ENCODE measurements at regions not wholly inside any gene's neighbourhood (a gene's known extent, or its start where the extent isn't known, plus 50 kb on each side); places are given as distances from the start of the nearest gene placed in this dataset.

DNA sequence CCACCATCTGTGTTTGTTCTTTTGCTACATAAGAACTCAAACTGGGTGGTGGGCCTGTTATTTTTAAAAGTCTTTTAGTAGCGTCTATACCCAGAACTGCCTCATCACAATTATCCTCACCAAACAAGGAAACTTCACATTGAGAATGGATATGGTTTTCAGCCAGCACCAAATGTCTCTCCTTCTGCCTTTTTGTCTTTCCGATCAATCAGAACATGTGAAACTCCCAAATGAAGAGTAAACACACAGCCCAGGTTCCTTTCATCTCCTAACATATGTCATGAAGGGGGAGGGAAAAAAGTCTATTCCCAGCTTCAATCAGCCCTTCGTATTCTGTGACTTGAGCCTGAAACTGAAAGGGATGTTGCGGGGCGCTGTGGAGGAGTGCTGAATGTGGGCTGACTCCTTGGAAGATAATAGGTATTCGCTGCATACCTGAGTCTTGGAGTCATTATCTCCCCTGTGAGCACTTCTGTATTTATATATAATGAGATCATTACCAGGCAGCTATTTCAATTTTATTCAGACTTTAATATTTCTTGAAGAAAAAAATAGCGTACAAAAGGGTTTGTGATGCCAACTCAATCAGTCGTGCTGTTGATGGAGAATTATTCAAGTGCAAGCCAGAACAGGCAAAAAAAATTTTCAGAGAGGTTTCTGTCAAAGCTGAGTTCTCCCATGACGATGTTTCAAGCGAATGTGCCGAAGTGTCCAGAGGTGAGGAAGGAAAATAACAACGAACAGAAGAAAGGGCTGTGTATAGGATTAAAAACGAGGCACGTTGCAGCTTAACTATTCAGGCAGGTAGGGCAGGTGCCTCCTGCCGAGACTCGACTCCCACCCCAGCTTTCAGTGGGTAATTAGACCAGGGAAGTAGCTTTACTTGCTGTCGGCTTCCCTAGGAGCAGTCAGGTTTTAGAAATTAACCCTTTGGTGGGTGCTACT is 163.9 kb upstream of the NOCT start:
- DNase-seq: no peak

DNA sequence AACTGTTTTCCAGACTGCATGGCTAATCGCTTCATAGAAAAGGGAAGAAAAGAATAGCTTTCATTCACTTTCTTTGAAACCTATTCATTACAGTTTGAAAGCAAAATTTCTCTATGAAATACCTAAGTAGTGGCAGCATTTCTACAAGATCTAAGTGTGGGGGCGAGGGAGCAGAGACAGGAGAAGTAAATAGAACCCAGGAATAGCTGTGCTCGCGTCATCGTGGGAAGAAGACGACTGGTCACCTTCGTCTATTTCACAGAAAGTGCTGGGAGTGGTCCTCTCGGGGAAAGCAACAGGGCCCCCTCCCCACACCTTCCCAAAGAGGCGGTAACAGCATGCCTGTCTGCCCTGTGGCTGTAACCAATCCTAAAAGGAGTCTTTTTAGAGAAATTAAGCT is 169.9 kb upstream of the NOCT start:
- no peak for DNase-seq

DNA sequence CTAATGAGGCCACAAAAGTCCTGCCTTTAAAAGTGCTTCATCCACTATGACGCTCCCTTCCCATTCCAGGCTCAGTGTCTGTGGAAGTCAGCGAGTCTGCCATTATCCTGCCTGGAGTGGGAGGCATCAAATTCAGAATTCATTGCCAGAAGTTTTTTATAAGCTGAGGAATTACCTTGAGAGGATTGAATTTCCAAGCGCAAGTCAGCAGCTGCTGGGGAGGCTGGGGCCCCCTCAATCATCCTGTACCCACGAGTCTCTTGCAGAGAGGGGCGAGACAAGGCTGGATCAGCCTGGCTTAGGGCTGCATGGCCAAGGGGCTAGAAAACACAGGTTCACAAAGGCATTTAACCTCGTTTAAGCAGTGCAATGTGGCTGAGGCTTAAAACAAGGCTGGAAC is 170.5 kb upstream of the NOCT start:
- no peak for DNase-seq

DNA sequence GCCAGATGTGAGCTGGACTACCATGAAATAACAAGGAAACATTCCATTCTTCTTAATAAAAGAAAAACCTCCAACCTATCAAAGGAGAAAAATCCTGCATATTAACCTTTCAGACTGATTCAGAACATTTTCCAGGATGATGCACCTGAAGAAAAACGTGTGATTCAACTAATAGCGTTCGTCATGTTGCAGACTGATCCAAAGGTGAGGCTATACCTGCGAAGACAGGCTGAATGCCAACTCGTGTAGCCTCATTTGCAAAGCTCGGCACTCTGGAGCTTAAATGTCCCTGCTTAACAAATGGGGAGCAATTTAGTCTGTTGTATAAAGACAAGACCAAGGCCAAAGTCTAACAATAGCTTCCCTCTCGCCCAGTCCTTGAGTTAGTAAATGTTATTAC is 172.0 kb upstream of the NOCT start:
- DNase-seq: no peak

DNA sequence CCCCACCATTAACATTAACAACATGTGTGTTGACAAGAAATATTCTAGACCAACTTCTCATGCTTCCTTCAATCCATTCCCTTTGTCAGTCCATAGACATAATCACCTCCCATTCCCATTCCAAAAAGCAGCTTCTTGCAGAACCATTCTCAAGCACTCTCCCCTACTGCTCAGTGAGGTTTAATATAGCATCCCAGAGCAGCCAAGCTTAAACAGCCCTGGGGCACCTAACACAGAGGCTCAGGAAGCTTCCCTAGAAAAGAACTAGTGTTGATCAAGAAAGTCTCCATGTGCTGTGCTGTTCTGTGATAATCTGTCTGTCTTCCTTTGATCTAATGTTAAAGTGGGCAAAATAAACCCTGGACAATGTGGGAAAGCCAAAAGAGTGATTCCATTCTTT is 174.2 kb upstream of the NOCT start:
- no peak for DNase-seq

DNA sequence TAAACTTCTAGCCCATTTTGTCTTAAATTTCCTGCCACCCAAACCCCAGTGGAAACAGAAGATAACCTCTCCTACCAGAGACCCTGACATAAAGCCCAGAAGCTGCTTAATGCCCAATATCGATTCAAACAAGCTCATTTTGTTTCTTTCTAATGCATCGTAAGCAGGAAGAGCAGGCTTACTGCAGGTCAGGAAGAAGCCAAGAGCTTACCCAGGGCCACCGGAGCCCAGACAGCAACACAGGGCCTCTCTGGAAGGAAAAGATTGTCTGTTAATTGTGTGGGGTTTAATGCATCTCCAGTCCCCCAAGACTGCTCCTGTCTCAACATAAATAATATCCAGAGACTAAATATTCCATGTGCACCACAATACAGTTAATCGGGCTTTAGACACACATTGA is 177.3 kb upstream of the NOCT start:
- DNase-seq: no peak

DNA sequence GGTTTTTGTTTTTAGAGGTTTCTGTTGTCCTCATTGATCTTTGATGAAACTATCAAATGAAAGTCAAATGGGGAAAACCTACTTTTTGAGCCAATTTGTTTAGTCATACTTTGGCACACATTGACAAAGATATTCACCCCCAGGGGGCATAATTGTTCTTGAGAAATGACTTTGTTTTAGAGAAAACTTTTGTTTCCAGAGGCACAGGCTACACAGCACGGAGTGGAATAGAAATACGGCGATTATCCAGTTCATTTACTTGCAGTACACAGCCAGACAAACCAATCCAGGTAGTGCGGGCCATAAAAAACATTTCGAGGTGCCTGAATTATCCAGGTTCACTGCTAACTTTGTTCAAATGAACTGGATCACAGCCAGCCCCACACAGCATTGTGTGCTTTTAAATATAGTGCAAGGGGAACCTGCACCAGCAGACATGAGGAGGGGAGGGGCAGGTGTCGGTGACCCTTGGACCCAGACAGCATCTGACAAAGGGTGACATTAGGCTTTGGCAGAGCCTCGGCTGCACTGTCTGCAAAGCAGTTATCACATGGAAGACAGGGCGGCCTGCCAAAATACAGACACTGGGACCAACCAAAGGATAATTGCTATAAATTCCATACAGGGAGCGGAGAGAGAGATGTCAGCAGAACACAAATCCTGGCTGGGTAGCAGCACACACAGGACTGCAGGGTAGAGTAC is 179.6 kb upstream of the NOCT start:
- no peak for DNase-seq

DNA sequence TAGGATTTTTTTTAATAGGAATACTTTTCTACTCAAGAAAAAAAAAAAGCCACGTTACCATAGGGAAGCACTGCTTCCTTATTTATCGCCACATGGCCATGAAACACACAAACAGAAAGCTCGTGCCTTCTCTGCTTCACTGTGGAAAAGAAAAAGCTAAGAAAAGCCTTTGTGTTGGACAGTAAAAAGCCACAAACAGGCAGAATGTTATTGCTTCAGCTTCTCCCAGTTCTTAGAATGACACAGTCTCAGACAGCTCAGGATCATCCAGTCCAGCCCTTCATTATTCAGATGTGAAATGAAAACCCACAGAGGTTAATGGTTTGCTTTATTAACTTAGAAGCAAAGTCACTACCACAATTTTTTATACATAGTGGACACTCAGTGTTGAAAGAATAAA is 181.6 kb upstream of the NOCT start:
- DNase-seq: no peak

DNA sequence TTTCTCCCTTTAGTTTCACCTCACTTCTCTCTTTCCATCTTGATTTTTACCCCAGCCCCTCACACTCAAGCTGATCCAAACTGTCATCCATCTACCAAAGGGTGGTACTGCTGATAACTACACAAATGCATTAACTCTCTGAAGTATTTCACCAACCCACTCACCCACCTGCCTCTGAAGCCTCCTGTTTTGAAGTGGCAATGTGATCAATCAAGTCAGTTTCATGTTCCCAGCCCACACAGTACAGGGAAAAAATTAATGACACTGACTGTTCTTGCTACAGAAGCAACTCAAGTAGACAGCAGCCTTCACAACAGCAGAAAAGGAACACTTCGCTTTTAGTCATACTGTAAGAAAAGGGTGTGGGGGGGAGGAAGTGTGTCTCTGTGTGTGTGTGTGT is 183.0 kb upstream of the NOCT start:
- no peak for DNase-seq

DNA sequence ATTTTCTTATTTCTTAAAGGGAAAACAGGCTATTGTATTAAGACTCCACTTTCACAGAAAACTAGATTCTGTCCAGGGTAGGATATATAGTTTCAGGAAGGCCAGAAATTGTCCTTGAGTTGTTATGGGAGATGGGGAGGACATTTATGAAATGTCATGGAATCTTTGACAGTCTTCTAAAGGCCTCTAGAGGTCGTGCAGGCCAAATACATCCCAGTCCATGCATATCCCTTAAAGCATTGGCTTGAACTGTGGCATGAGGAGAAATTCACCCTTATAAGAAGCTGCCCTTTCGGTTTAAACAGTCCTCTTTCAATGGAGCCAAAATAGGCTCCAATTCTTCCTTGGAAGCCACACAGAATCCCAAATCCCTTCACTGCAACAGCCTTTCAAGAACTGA is 183.6 kb upstream of the NOCT start:
- no peak for DNase-seq

DNA sequence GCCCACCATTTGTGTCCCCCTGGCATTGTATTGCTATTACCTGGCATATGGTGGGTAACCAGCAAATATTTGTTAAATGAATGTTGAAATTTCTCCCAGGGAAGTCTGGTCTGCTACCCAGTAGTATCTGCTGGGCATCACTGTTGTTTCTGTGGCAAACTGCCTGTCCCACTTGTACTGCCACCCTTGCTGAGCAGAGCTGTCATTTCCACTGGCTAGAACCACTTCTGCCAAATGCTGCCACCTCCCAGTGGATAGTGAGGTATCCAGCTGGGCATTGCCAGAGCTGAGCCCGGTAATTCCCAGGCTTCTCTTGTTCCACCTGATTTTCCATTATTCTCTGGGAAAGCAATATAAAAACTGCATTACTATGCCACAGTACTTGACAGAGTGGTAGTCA is 186.7 kb upstream of the NOCT start:
- no peak for DNase-seq

DNA sequence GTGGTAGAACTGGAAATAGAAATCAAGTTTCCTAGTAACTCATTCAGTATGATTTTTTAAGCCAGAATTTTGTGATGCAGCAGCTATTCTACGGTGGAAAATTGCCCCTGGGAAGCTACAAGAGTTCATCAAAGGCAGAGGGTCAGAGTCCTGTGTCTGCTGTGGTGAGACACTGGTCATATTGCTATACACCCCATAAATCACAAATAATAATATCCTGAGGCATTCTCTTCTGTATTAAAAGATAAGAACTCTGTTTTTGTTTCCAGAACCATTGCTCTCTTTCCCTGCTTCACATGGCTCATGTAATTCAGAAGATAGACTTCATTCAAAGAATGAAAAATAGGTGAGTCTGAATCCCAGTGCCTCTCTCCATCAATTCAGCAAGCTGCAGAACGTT is 188.8 kb upstream of the NOCT start:
- no peak for DNase-seq

DNA sequence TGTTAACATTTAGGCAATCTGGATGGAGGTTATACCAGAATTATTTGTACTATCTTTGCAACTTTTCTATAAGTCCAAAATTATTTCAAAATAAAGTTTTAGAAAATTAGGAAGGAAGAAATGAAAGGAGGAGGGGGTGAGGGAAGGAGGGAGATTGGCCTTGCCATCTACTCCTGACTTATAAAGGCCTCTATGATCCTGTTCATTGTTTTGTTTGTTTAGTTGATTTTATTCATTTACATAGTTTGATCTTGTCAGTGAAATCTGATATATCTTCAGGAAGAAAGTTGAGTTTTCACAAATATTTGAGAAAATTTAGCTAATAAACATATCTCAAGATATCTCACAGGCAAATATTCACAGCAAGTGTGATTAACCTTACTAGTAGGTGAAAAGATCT is 189.3 kb upstream of the NOCT start:
- no peak for DNase-seq

DNA sequence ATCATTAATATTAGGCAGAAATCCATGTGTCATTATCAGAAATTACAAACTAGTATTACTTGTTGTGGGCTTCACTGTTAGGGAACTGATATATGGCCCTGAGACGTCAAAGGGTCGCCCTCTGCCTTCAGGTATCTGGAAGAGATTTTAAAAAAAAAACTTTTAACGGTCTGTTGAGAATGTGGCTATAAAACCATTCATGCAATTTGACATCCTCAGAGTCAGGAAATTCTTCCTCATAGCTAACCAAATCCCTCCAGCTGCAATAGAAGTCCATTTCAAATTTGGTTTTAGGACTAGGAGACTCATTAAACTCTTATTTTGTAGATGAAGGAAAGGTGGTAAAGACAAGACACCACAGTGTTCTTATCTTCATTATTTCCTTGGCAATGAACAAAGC is 194.2 kb upstream of the NOCT start:
- no peak for DNase-seq

DNA sequence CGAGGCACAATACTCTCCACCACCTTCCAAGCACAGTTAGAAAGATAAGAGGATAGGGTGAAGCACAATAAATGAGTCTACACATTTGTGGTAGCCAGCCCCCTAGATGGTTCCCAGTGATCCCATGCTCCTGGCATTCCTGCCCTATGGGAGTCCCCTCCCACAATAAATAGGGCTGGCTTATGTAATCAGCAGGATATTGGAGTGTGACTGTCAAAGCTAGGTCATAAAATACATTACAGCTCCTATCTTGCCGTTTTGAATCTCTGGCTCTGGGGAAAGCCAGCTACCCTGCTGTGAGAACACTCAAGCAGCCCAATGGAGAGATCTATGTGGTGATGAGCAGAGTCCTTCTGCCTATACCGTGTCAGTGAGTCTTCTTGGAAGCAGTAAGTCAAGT is 198.7 kb upstream of the NOCT start:
- no peak for DNase-seq

DNA sequence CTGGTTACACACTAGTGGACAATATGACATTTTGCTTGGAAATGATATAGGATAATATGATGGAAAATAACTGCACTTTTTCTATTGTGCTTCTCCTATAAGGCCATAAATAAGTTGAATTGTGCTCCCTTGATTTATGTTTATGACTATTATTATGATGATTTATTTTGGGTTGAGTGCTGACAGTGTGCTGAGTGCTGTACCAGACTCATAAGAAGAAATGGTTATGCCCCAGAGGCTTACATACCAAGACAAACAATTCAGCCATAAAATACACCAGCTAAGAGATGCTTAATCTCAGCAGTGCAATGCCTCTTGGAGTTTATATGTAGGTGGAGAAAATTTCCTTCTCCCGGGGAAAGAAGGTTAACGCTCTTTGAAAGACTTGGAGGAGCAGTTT is 199.8 kb upstream of the NOCT start:
- no peak for DNase-seq

DNA sequence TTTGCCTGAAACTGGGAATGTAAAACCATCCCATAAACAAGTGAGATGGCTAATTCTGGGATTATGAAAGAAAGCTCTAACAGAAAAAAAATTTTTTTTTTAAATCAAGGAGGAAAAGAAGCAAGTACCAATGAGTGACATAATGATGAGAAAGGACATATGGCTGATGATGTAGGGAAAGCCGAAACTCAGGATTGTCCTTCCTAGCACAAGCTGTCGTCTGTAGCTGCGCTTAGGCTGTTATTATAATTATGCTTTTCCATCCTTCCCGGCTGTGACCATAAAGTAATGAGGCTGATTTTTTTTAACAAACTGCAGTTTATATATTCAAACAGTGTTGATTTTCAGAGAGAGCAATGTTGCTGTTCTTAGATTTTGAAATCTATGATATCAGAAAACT is 209.8 kb upstream of the NOCT start:
- DNase-seq: no peak

DNA sequence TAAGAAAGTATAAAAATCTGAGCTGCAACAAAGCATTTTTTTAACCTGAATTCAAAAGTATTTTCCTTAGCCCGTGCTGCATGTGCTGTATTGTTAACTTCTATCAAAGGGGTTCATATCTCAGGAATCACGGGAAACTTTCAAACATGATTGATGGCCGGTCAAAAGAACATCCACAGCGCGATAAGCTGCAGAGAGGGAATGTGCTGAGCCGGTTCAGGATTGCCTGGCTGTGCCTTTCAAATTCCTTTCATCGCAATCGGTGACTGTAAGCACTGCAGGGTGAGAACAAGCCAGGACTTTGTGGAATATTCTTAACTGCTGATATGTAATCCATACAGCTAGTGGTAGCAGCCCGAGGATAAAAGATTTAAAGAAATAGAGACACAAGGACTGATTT is 210.9 kb upstream of the NOCT start:
- DNase-seq: no peak

DNA sequence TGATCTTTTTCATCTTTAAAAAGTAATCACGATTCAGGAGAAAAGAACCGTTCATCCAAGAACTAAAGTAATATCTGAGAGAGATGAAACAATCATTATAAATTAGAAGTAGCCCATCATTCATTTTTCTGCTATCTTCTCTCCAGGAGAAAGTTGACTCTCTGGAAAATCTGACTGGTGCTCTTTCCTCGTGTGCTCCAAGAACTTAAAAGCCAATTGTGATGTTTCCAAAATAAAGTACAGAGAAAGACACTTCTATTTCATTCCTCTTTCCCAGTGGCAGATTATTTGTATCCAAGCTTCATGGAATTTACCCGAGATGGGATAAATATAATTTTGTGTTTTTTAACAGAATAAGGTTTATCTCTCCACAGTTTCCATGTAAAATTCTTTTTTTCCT is 212.5 kb upstream of the NOCT start:
- no peak for DNase-seq

DNA sequence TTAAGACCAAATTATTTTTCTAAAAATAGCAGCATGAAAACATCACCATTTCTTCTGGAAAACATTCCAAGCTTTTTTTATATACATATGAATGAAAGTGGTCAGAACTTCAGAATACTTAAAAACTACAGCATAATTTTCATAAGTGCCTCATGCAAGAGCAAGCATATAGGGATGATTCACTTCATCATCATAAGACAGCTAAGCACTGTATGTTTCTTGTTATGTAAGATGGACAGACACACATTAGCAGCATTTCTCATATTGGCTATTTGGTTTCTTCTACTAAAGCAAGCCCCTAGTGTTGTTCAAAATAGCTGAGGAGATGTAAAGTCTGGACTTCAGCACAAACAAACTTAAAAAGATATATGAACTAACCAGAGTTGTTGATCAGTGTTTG is 213.1 kb upstream of the NOCT start:
- DNase-seq: no peak

DNA sequence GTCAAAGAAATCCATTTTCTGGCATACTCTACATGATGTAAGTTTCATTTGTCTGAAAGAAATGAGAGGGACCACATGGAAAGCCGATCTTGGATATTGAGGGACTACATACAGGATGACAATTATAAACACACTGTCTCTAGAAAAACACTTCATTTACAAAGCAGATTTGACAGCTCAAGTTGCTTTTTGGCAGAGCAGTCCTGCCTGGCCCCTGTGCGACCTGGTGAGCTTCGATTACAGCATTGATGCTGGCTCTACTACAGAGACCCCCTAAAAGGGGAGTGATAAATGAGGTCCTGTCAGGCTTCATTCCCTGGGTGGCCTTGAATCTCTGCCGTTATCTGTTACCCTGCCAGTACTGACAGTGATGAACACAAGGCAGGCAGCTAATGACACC is 215.2 kb upstream of the NOCT start:
- DNase-seq: no peak

DNA sequence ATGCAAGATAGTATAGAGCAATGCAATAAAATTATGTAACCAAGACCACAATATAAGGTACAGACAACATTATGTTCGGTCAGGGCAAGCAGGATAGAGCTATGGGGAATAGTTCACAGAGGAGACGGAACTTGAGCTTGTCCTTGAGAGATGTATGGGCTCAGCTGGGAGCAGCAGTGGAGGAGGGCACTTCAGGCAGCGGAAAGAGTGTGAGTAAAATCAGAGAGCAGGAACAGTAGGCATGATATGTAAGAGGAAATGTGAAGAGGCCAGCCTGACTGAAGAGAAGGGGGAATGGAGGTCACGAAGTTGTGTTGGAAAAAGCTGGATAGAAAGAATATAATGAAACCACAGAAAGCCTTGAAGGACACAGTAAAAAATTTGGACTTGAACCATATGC is 217.2 kb upstream of the NOCT start:
- no peak for DNase-seq

DNA sequence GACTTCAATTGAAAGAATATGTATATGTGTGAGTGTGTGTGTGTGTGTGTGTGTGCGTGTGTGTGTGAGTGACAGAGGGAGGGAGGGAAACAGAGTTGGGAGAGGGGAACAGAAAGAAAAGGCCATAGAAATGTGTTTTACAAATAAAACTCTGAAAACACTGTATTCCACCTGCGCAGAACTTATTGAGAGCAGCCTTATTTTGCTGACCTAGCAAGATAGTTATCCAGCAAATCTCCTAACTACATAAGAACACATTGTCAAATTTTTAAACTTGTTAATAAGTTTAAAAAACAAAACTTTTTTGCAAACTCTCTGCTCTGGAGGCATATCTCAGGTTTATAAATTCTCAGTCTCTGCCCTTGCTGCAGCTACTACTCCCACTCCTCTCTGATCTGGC is 217.9 kb upstream of the NOCT start:
- no peak for DNase-seq

DNA sequence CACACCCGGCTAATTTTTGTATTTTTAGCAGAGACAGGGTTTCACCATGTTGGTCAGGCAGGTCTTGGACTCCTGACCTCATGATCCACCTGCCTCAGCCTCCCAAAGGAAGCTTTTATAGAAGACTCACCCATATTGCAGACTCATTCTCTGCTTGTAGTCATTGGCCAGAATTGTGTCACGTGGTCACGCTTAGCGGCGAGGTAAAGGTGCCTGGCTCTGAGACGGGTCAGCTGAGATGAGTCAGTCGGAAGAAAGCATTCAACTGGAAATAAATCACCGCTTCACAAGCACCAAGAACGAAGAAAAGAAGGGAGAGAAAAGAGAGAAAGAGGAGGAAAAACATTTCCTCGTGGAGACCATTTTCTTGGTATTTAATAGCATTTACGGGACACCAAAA is 218.8 kb upstream of the NOCT start:
- DNase-seq: no peak
